SU-DHL-6 (cell line): ENCODE measurements at regions not wholly inside any gene's neighbourhood (a gene's known extent, or its start where the extent isn't known, plus 50 kb on each side); places are given as distances from the start of the nearest gene placed in this dataset.

Source experiments
- EZH2phosphoT487 ChIP-seq: fragments of 200-600 bp; sonication (generic), shearing (Covaris generic); conservative IDR thresholded peaks from 2 replicates; pipeline ENCODE4 v1.6.1; 2018; ENCODE audit warnings: mild to moderate bottlenecking, antibody characterized with exemption, low read length, moderate library complexity, mixed read lengths
- TF ChIP-seq, protein P1 (sequence below): fragments of 200-600 bp; sonication (generic); IDR thresholded peaks from one replicate; pipeline ENCODE4 v1.5.1; 2017; ENCODE audit warnings: antibody characterized with exemption, mild to moderate bottlenecking, low read length, moderate library complexity; ENCODE audit not compliant: insufficient read depth, poor library complexity, severe bottlenecking

DNA sequence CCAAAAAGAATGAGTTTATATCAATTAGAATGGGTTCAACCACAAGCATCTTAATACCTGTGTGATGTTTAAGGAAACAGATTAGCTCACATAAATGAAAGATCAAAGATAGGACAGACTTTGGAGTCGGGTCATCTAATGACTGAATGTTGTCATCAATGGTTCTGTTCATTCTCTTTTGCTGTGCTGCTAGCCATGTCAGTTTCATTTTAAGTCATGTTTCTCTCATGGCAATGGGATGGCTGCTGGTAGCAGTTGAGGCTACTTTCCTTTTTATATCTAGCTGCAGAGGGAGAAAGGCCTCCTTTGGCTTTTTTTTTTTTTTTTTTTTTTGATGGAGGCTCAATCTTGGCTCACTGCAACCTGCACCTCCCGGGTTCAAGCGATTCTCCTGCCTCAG, 86.9 kb upstream of the SPAG17 start:
- TF ChIP-seq, protein P1, sequence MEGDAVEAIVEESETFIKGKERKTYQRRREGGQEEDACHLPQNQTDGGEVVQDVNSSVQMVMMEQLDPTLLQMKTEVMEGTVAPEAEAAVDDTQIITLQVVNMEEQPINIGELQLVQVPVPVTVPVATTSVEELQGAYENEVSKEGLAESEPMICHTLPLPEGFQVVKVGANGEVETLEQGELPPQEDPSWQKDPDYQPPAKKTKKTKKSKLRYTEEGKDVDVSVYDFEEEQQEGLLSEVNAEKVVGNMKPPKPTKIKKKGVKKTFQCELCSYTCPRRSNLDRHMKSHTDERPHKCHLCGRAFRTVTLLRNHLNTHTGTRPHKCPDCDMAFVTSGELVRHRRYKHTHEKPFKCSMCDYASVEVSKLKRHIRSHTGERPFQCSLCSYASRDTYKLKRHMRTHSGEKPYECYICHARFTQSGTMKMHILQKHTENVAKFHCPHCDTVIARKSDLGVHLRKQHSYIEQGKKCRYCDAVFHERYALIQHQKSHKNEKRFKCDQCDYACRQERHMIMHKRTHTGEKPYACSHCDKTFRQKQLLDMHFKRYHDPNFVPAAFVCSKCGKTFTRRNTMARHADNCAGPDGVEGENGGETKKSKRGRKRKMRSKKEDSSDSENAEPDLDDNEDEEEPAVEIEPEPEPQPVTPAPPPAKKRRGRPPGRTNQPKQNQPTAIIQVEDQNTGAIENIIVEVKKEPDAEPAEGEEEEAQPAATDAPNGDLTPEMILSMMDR: no peak
- TF ChIP-seq EZH2phosphoT487: no peak
